ENCODE measurements at regions not wholly inside any gene's neighbourhood (a gene's known extent, or its start where the extent isn't known, plus 50 kb on each side); places are given as distances from the start of the nearest gene placed in this dataset.

- TF ChIP-seq CTCF (IDR thresholded peaks at IDR 0.05) = no peak
- ATAC-seq (no peak), DNase-seq (no peak)
- Mint-ChIP-seq H3K36me3 (ENCODE audit: low read depth) (no peaks in the 10 kb centered on the region), H3K4me1 (ENCODE audit: low read depth) (no peaks in the 10 kb centered on the region), H3K27me3 (no peaks in the 10 kb centered on the region), H3K27ac (no peak overlapping the region), H3K4me3 (no peak overlapping the region), H3K9me3 (no peaks in the 10 kb centered on the region)
- intact Hi-C loops (cut with micrococcal nuclease) = no loop called here
- ChIA-PET CTCF (no interaction called here), POLR2A (no interaction called here)
Measured at GRCh38 chr10:20976891-20977290, 79.8 kb upstream of the NEBL start.

GRCh38 chr10:20976390-20976789, 79.3 kb upstream of the NEBL start:
- ChIA-PET POLR2A (no interaction called here), CTCF (no interaction called here)
- Mint-ChIP-seq H3K36me3 (ENCODE audit: low read depth) (no peaks in the 10 kb centered on the region), H3K4me3 (no peak overlapping the region), H3K4me1 (ENCODE audit: low read depth) (no peaks in the 10 kb centered on the region), H3K27me3 (no peaks in the 10 kb centered on the region), H3K9me3 (no peaks in the 10 kb centered on the region), H3K27ac (no peak overlapping the region)
- intact Hi-C loops (cut with micrococcal nuclease) = no loop called here
- no peak for DNase-seq
- TF ChIP-seq CTCF (IDR thresholded peaks at IDR 0.05) = no peak
- ATAC-seq = no peak

GRCh38 chr10:20975236-20975635, 78.1 kb upstream of the NEBL start:
- intact Hi-C loops (cut with micrococcal nuclease) = no loop called here
- DNase-seq (no peak), ATAC-seq (no peak)
- H3K27me3 Mint-ChIP-seq = no peaks in the 10 kb centered on the region
- POLR2A ChIA-PET = no interaction called here
- no peaks in the 10 kb centered on the region for H3K4me1 Mint-ChIP-seq (ENCODE audit: low read depth)
- no peaks in the 10 kb centered on the region for H3K36me3 Mint-ChIP-seq (ENCODE audit: low read depth)
- TF ChIP-seq CTCF (IDR thresholded peaks at IDR 0.05) = no peak
- CTCF ChIA-PET = no interaction called here
- H3K9me3 Mint-ChIP-seq = no peaks in the 10 kb centered on the region
- no peak overlapping the region for H3K4me3 Mint-ChIP-seq
- no peak overlapping the region for H3K27ac Mint-ChIP-seq

- Mint-ChIP-seq H3K4me3 (no peak overlapping the region), H3K27ac (no peak overlapping the region), H3K36me3 (ENCODE audit: low read depth) (no peaks in the 10 kb centered on the region), H3K27me3 (no peaks in the 10 kb centered on the region), H3K9me3 (no peaks in the 10 kb centered on the region), H3K4me1 (ENCODE audit: low read depth) (no peaks in the 10 kb centered on the region)
- intact Hi-C loops (cut with micrococcal nuclease) = no loop called here
- POLR2A ChIA-PET = no interaction called here
- no peak for DNase-seq
- TF ChIP-seq CTCF (IDR thresholded peaks at IDR 0.05) = no peak
- CTCF ChIA-PET = no interaction called here
- ATAC-seq = no peak
Measured at GRCh38 chr10:20972925-20973324, 75.8 kb upstream of the NEBL start.

- no peaks in the 10 kb centered on the region for H3K36me3 Mint-ChIP-seq (ENCODE audit: low read depth)
- H3K27ac Mint-ChIP-seq = no peak overlapping the region
- intact Hi-C loops (cut with micrococcal nuclease) = no loop called here
- H3K4me3 Mint-ChIP-seq = no peak overlapping the region
- no peaks in the 10 kb centered on the region for H3K27me3 Mint-ChIP-seq
- H3K4me1 Mint-ChIP-seq (ENCODE audit: low read depth) = no peaks in the 10 kb centered on the region
- ChIA-PET POLR2A (no interaction called here), CTCF (no interaction called here)
- no peaks in the 10 kb centered on the region for H3K9me3 Mint-ChIP-seq
- ATAC-seq = no peak
- DNase-seq = no peak
- TF ChIP-seq CTCF (IDR thresholded peaks at IDR 0.05) = no peak
Measured at GRCh38 chr10:20971901-20972300, 74.8 kb upstream of the NEBL start.
